HL-60 (cell line): ENCODE measurements at regions not wholly inside any gene's neighbourhood (a gene's known extent, or its start where the extent isn't known, plus 50 kb on each side); places are given as distances from the start of the nearest gene placed in this dataset.

ENCODE experiments used
- POLR2AphosphoS5 ChIP-seq: IDR thresholded peaks from 2 replicates; pipeline ENCODE4 v1.6.1; 2012; ENCODE audit warnings: low read depth
- TF ChIP-seq, protein P1 (sequence below): IDR thresholded peaks from one replicate; pipeline ENCODE4 v1.5.1; 2011; ENCODE audit warnings: low read length, control low read depth, inconsistent platforms; ENCODE audit not compliant: insufficient read depth
- TF ChIP-seq, protein P2 (sequence below): IDR thresholded peaks from 2 replicates; pipeline ENCODE4 v1.6.1; 2012; ENCODE audit warnings: low read depth; ENCODE audit not compliant: insufficient replicate concordance

DNA sequence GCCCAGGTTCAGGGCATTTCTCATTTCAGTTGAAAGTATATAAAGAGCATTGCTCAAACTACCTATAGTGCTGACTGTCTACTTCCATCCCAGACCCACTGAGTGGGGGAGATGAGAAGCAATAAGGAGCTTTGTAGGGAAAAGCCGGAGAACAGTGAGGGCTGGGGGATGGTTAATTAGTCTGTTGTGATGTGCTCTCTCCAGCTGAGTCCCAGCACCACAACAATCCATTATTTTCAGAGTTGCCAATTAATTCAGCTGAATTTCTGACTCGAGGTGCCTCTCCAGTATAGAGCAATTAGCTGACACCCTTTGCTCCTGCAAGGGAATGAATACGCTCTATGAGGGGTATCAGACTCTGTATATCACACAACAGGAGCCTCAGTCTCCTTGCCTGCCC lies 1118.6 kb downstream of the SORCS3 start:
- TF ChIP-seq, protein P1, sequence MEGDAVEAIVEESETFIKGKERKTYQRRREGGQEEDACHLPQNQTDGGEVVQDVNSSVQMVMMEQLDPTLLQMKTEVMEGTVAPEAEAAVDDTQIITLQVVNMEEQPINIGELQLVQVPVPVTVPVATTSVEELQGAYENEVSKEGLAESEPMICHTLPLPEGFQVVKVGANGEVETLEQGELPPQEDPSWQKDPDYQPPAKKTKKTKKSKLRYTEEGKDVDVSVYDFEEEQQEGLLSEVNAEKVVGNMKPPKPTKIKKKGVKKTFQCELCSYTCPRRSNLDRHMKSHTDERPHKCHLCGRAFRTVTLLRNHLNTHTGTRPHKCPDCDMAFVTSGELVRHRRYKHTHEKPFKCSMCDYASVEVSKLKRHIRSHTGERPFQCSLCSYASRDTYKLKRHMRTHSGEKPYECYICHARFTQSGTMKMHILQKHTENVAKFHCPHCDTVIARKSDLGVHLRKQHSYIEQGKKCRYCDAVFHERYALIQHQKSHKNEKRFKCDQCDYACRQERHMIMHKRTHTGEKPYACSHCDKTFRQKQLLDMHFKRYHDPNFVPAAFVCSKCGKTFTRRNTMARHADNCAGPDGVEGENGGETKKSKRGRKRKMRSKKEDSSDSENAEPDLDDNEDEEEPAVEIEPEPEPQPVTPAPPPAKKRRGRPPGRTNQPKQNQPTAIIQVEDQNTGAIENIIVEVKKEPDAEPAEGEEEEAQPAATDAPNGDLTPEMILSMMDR, result no peak
- no peak for TF ChIP-seq POLR2AphosphoS5
- TF ChIP-seq, protein P2, sequence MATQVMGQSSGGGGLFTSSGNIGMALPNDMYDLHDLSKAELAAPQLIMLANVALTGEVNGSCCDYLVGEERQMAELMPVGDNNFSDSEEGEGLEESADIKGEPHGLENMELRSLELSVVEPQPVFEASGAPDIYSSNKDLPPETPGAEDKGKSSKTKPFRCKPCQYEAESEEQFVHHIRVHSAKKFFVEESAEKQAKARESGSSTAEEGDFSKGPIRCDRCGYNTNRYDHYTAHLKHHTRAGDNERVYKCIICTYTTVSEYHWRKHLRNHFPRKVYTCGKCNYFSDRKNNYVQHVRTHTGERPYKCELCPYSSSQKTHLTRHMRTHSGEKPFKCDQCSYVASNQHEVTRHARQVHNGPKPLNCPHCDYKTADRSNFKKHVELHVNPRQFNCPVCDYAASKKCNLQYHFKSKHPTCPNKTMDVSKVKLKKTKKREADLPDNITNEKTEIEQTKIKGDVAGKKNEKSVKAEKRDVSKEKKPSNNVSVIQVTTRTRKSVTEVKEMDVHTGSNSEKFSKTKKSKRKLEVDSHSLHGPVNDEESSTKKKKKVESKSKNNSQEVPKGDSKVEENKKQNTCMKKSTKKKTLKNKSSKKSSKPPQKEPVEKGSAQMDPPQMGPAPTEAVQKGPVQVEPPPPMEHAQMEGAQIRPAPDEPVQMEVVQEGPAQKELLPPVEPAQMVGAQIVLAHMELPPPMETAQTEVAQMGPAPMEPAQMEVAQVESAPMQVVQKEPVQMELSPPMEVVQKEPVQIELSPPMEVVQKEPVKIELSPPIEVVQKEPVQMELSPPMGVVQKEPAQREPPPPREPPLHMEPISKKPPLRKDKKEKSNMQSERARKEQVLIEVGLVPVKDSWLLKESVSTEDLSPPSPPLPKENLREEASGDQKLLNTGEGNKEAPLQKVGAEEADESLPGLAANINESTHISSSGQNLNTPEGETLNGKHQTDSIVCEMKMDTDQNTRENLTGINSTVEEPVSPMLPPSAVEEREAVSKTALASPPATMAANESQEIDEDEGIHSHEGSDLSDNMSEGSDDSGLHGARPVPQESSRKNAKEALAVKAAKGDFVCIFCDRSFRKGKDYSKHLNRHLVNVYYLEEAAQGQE, result no peak
